AG09309 (cell line): ENCODE measurements at regions not wholly inside any gene's neighbourhood (a gene's known extent, or its start where the extent isn't known, plus 50 kb on each side); places are given as distances from the start of the nearest gene placed in this dataset.

Experiments used
- DNase-seq: peaks from one replicate; pipeline ENCODE4 v3.0.0-alpha.2; 2010; ENCODE audit warnings: low read depth
- H3K4me3 ChIP-seq: 2 replicates; pipeline ENCODE4 v1.5.1; 2011; ENCODE audit warnings: mild to moderate bottlenecking, low read depth, low read length, moderate library complexity; ENCODE audit not compliant: control insufficient read depth
- TF ChIP-seq, protein P1 (sequence below): IDR thresholded peaks from 2 replicates; pipeline ENCODE4 v1.5.1; 2011; ENCODE audit warnings: mild to moderate bottlenecking, low read depth, low read length, inconsistent platforms; ENCODE audit not compliant: insufficient read depth, control insufficient read depth; ENCODE audit errors: missing control alignments

DNA sequence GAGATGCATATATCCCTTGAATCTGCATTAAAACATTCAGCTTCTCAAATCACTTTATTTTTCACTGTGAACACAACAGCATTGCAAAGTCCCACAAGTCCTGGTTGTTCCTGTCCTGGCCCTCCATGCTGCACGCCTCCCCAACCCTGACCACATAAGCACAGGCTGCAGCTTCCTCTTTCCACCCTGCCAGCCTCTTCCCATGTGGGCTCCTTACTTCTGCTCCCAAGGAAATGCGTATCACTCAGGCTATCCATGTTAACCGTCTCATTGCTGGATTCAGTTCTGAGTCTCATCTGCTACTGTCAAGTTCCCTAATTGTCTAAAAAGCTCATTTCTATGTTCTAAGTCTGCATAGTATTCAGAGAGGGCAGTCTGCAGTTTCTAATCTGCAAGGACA, 89.7 kb upstream of the ZPBP start:
- H3K4me3 ChIP-seq = no peak overlapping the region
- TF ChIP-seq, protein P1, sequence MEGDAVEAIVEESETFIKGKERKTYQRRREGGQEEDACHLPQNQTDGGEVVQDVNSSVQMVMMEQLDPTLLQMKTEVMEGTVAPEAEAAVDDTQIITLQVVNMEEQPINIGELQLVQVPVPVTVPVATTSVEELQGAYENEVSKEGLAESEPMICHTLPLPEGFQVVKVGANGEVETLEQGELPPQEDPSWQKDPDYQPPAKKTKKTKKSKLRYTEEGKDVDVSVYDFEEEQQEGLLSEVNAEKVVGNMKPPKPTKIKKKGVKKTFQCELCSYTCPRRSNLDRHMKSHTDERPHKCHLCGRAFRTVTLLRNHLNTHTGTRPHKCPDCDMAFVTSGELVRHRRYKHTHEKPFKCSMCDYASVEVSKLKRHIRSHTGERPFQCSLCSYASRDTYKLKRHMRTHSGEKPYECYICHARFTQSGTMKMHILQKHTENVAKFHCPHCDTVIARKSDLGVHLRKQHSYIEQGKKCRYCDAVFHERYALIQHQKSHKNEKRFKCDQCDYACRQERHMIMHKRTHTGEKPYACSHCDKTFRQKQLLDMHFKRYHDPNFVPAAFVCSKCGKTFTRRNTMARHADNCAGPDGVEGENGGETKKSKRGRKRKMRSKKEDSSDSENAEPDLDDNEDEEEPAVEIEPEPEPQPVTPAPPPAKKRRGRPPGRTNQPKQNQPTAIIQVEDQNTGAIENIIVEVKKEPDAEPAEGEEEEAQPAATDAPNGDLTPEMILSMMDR = no peak
- DNase-seq = no peak

DNA sequence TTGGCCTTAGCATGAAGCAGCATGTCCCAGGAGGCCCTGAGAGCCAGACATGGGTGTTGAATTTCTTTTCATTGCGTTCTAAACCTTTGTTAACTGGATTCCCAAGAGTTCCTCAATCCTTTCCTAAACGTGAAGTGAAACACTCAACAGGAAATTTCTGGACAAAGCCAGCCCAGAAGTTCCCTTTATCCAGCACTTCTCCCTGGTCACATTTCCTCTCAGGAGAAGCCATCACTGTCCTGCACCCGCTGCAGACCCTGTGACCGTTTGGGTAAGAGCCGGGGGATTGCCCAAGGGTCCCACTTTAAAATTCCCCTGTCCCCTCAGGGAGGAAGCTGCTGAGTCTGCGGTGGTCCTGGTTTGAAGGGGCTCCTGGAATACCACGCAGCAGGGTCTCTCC, 88.0 kb upstream of the ZPBP start:
- H3K4me3 ChIP-seq = no peak overlapping the region
- DNase-seq = no peak
- TF ChIP-seq, protein P1 = no peak

DNA sequence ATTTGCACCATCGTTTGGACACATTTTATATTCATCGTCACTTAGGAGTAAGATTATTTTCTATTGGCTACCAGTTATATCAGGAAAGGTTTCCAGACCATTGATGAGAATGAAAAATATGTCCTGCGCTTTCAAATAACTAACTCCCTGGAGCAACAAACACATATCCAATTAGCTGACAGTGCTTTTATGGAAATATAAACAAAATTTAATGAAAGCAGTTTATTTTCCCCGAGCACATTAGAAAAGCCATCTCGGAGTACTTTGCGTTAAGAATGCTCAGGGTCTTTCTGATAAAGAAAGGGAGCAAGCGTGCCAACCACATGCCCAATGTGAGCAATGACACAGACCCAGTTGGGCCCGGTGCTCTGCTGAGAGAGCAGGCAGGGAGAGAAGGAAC, 85.1 kb upstream of the ZPBP start:
- no peak for DNase-seq
- TF ChIP-seq, protein P1 = no peak
- H3K4me3 ChIP-seq = no peak overlapping the region

DNA sequence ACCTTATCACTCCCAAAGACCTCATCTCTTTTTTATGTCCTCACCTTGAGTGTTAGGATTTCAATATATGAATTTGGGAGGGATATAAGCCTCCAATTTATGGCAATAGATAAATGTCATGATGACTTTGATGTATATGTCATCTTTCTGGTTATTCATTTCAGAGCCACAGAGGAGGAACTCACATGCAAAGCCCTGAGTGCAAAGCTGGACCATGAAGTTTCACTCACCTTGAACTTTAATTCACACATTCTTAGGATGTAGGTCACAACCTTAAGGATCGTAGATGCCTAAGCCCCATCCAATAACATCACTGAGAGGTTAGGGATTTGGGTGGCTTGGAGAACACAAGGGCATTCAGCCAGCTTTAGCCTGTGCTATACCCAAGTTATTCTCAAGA, 81.9 kb upstream of the ZPBP start:
- TF ChIP-seq, protein P1 = no peak
- DNase-seq = no peak
- H3K4me3 ChIP-seq = no peak overlapping the region

DNA sequence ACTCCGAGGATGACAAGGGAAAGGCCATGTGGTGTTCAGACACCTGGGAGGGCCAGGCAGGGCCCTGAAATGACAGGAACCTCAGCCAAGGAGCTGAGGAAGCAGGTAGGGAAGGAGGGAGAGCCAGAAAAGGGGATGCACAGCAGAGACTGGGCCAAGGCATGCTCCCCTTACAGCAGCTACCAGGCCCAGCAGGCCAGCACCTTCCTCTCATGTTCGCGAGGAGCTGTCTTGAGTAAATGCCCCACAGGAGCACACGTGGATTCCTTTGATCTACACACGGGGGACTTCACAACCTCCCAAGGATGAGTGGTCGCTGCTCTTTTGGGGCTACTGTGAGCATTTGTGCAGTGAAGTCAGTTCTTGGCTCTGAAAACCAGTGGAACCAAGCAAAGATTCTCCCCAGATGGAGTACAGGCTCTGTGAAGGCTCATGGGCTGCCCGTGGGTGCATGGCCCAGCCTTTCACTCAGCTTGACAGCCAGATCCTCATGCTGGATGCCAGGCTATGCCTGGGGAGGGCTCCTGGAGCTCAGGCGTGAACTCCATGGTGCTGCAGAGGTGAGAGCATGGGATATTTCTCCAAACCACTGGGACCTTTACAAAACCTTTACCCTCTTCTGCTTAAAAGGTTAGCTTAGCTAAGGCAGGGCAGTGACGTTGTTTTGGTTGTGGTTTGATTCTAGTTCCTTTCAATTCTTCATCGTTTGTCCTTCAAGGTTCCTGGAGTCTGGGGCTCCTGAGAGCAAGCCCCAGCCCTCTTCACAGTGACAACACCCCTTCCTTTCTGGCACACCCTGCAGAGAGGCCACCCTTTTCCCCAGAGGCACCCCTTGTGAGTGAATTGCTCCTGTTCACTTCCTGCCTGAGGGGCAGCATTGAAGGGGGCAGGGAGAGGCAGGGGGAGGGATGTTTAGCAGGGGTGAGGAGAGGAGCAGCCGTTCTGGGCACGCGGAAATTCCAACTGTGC, 74.2 kb upstream of the ZPBP start:
- H3K4me3 ChIP-seq = no peak overlapping the region
- no peak for DNase-seq
- TF ChIP-seq, protein P1 = no peak

DNA sequence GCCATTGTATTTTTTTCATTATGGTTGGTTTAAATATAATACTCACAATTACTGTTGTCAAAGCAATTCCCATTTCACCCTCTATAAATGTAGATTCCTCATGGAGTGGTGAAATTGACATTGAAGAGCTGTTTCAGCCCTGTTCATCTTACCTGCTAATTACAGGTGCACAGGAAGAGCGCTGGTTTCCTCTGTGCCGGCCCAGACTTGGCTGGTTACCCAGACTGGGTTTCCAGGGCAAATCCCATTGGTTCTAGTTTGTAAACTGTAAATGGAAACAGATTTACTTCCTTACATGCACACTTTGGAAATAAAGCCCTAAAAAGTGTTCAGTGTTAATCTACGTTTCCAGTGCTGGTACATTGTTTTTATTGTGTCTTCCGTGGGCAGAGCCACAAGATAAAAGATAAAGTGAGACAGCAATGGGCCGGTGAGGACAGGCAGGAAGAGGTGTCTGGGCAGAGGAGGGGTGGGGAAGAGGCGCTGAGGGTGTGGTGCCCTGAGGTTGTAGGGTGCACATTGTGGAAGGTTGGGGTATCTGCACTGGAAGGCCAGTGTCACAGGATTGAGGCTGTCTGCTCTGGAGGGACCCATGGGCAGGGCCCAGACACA, 71.6 kb upstream of the ZPBP start:
- DNase-seq = no peak
- TF ChIP-seq, protein P1 = no peak
- no peak overlapping the region for H3K4me3 ChIP-seq
